Urothelium cell line (cell line): ENCODE measurements at regions not wholly inside any gene's neighbourhood (a gene's known extent, or its start where the extent isn't known, plus 50 kb on each side); places are given as distances from the start of the nearest gene placed in this dataset.
"Not testable (repeated sequence)": the region's sequence is repeated elsewhere in the genome, so short reads cannot be mapped to it uniquely, and the experiment has no call there.

Experiments used
- DNase-seq: peaks from one replicate; pipeline ENCODE4 v3.0.0; 2011; ENCODE audit warnings: low spot score, mixed read lengths
- FAIRE-seq: peaks from 2 replicates; lab custom pipeline; 2011; peaks lifted over from hg19 to GRCh38; lab: Jason Lieb, UNC

- DNase-seq, FAIRE-seq: not testable (repeated sequence)
Measured at GRCh38 chr6:134791243-134791843, 158.6 kb downstream of the ALDH8A1 start.

- DNase-seq = peak; percentile 11
- no peak for FAIRE-seq
Measured at GRCh38 chr6:134787261-134787877, 162.5 kb downstream of the ALDH8A1 start.

GRCh38 chr6:134784336-134784735, 165.6 kb downstream of the ALDH8A1 start:
- DNase-seq (no peak), FAIRE-seq (no peak)

- DNase-seq = no peak
- no peak for FAIRE-seq
Measured at GRCh38 chr6:134778431-134778830, 171.5 kb downstream of the ALDH8A1 start.

- DNase-seq (no peak), FAIRE-seq (no peak)
Measured at GRCh38 chr6:134774201-134774638, 175.7 kb downstream of the ALDH8A1 start.

GRCh38 chr6:134772671-134773360, 177.1 kb downstream of the ALDH8A1 start:
- FAIRE-seq (no peak), DNase-seq (no peak)

GRCh38 chr6:134768931-134769330, 181.0 kb downstream of the ALDH8A1 start:
- DNase-seq (no peak), FAIRE-seq (no peak)

GRCh38 chr6:134766497-134766896, 183.4 kb downstream of the ALDH8A1 start:
- DNase-seq (no peak), FAIRE-seq (no peak)

- DNase-seq (no peak), FAIRE-seq (no peak)
Measured at GRCh38 chr6:134764741-134765140, 185.2 kb downstream of the ALDH8A1 start.

GRCh38 chr6:134763575-134763974, 186.3 kb downstream of the ALDH8A1 start:
- not testable (repeated sequence) for DNase-seq, FAIRE-seq

GRCh38 chr6:134758621-134759020, 191.3 kb downstream of the ALDH8A1 start:
- no peak for DNase-seq
- no peak for FAIRE-seq

- FAIRE-seq (no peak), DNase-seq (no peak)
Measured at GRCh38 chr6:134757911-134758361, 192.0 kb downstream of the ALDH8A1 start.

- DNase-seq (no peak), FAIRE-seq (no peak)
Measured at GRCh38 chr6:134756374-134757025, 193.4 kb downstream of the ALDH8A1 start.

- DNase-seq = no peak
- FAIRE-seq = no peak
Measured at GRCh38 chr6:134754013-134754690, 195.7 kb downstream of the ALDH8A1 start.

GRCh38 chr6:134753001-134753400, 196.9 kb downstream of the ALDH8A1 start:
- FAIRE-seq = no peak
- no peak for DNase-seq

- DNase-seq = no peak
- FAIRE-seq = no peak
Measured at GRCh38 chr6:134752445-134752844, 197.5 kb downstream of the ALDH8A1 start.

- FAIRE-seq (no peak), DNase-seq (no peak)
Measured at GRCh38 chr6:134750669-134751068, 199.2 kb downstream of the ALDH8A1 start.

GRCh38 chr6:134748484-134748883, 201.4 kb downstream of the ALDH8A1 start:
- no peak for DNase-seq
- FAIRE-seq = no peak

GRCh38 chr6:134747197-134747596, 202.7 kb downstream of the ALDH8A1 start:
- FAIRE-seq, DNase-seq: not testable (repeated sequence)

- no peak for FAIRE-seq
Measured at GRCh38 chr6:134746140-134746539, 203.8 kb downstream of the ALDH8A1 start.

GRCh38 chr6:134745192-134745591, 204.7 kb downstream of the ALDH8A1 start:
- not testable (repeated sequence) for DNase-seq, FAIRE-seq

More at GRCh38 chr6:134746140-134746539, 203.8 kb downstream of the ALDH8A1 start:
- DNase-seq = no peak
